H1 (cell line): ENCODE measurements at regions not wholly inside any gene's neighbourhood (a gene's known extent, or its start where the extent isn't known, plus 50 kb on each side); places are given as distances from the start of the nearest gene placed in this dataset.

Experiments
- CHD7 ChIP-seq: fragments of 300-600 bp; sonication (generic); IDR thresholded peaks from 2 replicates; pipeline ENCODE4 v1.7.1; 2012; ENCODE audit warnings: low read length, moderate library complexity, mild to moderate bottlenecking, inconsistent platforms; ENCODE audit not compliant: insufficient replicate concordance

- no peak for TF ChIP-seq CHD7
Observed at GRCh38 chr4:179563741-179564140, 2121.5 kb upstream of the AGA start (continued).
